ENCODE measurements at regions not wholly inside any gene's neighbourhood (a gene's known extent, or its start where the extent isn't known, plus 50 kb on each side); places are given as distances from the start of the nearest gene placed in this dataset.

GRCh38 chr11:112369374-112369773 lies 108.7 kb upstream of the PLET1 start:
- H3K36me3 ChIP-seq (ENCODE audit: control insufficient read depth, low read length) = no peaks in the 10 kb centered on the region
- no peak overlapping the region for H3K4me3 ChIP-seq (ENCODE audit: low read length)
- no peaks in the 10 kb centered on the region for H3K4me1 ChIP-seq (ENCODE audit: control insufficient read depth, low read length)
- peaks cover 5% of the 10 kb centered on the region; the same call in 1 of the 2 replicates for H3K27me3 ChIP-seq (ENCODE audit: control insufficient read depth, low read length)
- no peaks in the 10 kb centered on the region for H3F3A ChIP-seq (ENCODE audit: control insufficient read depth, insufficient read depth)
- TF ChIP-seq EZH2phosphoT487 (IDR thresholded peaks at IDR 0.05; ENCODE audit: borderline replicate concordance, low read length) (no peak), CTCF (IDR thresholded peaks at IDR 0.05; ENCODE audit: low read depth, low read length, poor library complexity, severe bottlenecking) (no peak)
- no peaks in the 10 kb centered on the region for H4K20me1 ChIP-seq (ENCODE audit: control insufficient read depth, insufficient read depth, low read depth, low read length)
- no peaks in the 10 kb centered on the region for H3K9me2 ChIP-seq (replicated peaks; ENCODE audit: control insufficient read depth, low read length)
- no peaks in the 10 kb centered on the region for H3K79me2 ChIP-seq (ENCODE audit: control insufficient read depth, low read length)
- no peak overlapping the region for H3K4me2 ChIP-seq (ENCODE audit: low read length)
- no peaks in the 10 kb centered on the region for H3K9me3 ChIP-seq (ENCODE audit: control insufficient read depth, insufficient read depth, low read length)
- no peak overlapping the region for H3K27ac ChIP-seq (ENCODE audit: low read depth, low read length)

DNA sequence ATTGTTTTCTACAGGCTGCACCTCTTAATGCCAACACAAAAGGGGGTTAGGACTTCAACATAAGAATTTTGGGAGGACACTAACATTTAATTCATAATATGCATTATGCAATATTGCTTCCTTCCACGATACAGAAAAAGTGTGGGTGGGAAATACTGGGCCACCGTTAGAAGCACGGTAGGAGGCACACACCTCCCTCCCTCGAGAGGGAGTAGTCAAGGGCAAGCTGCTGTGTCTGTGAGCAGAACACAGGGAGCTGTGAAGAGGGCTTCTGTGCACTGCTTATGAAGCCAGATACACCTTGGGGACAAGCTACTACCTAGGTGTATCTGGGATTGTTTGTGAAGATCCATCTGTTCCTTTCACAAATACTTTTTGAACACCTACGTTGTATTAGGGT lies 109.3 kb upstream of the PLET1 start:
- no peaks in the 10 kb centered on the region for H3K36me3 ChIP-seq (ENCODE audit: control insufficient read depth, low read length)
- H3K79me2 ChIP-seq (ENCODE audit: control insufficient read depth, low read length) = no peaks in the 10 kb centered on the region
- no peaks in the 10 kb centered on the region for H3F3A ChIP-seq (ENCODE audit: control insufficient read depth, insufficient read depth)
- H3K4me3 ChIP-seq (ENCODE audit: low read length) = no peak overlapping the region
- no peak overlapping the region for H3K4me2 ChIP-seq (ENCODE audit: low read length)
- no peaks in the 10 kb centered on the region for H3K9me2 ChIP-seq (replicated peaks; ENCODE audit: control insufficient read depth, low read length)
- no peaks in the 10 kb centered on the region for H3K4me1 ChIP-seq (ENCODE audit: control insufficient read depth, low read length)
- no peaks in the 10 kb centered on the region for H4K20me1 ChIP-seq (ENCODE audit: control insufficient read depth, insufficient read depth, low read depth, low read length)
- H3K27me3 ChIP-seq (ENCODE audit: control insufficient read depth, low read length) = peaks cover 5% of the 10 kb centered on the region; the same call in 1 of the 2 replicates
- no peak overlapping the region for H3K27ac ChIP-seq (ENCODE audit: low read depth, low read length)
- TF ChIP-seq EZH2phosphoT487 (IDR thresholded peaks at IDR 0.05; ENCODE audit: borderline replicate concordance, low read length) = no peak
- no peak for TF ChIP-seq CTCF (IDR thresholded peaks at IDR 0.05; ENCODE audit: low read depth, low read length, poor library complexity, severe bottlenecking)
- H3K9me3 ChIP-seq (ENCODE audit: control insufficient read depth, insufficient read depth, low read length) = no peaks in the 10 kb centered on the region

- TF ChIP-seq CTCF (IDR thresholded peaks at IDR 0.05; ENCODE audit: low read depth, low read length, poor library complexity, severe bottlenecking) (no peak), EZH2phosphoT487 (IDR thresholded peaks at IDR 0.05; ENCODE audit: borderline replicate concordance, low read length) (no peak)
- no peaks in the 10 kb centered on the region for H4K20me1 ChIP-seq (ENCODE audit: control insufficient read depth, insufficient read depth, low read depth, low read length)
- no peaks in the 10 kb centered on the region for H3K36me3 ChIP-seq (ENCODE audit: control insufficient read depth, low read length)
- no peak overlapping the region for H3K4me2 ChIP-seq (ENCODE audit: low read length)
- H3K4me1 ChIP-seq (ENCODE audit: control insufficient read depth, low read length) = no peaks in the 10 kb centered on the region
- H3K9me2 ChIP-seq (replicated peaks; ENCODE audit: control insufficient read depth, low read length) = no peaks in the 10 kb centered on the region
- no peaks in the 10 kb centered on the region; the same call in 1 of the 2 replicates for H3K27me3 ChIP-seq (ENCODE audit: control insufficient read depth, low read length)
- H3F3A ChIP-seq (ENCODE audit: control insufficient read depth, insufficient read depth) = no peaks in the 10 kb centered on the region
- no peaks in the 10 kb centered on the region for H3K79me2 ChIP-seq (ENCODE audit: control insufficient read depth, low read length)
- H3K4me3 ChIP-seq (ENCODE audit: low read length) = no peak overlapping the region
- no peaks in the 10 kb centered on the region for H3K9me3 ChIP-seq (ENCODE audit: control insufficient read depth, insufficient read depth, low read length)
- H3K27ac ChIP-seq (ENCODE audit: low read depth, low read length) = no peak overlapping the region
Measured at GRCh38 chr11:112374486-112375140, 114.0 kb upstream of the PLET1 start.

All from DOHH2 (cell line).